Cardiac muscle cell (in vitro differentiated cells and primary cell): ENCODE measurements at regions not wholly inside any gene's neighbourhood (a gene's known extent, or its start where the extent isn't known, plus 50 kb on each side); places are given as distances from the start of the nearest gene placed in this dataset.

Source experiments
- DNase-seq, 2 donors: peaks; one replicate each; pipeline versions ENCODE4 v3.0.0 to v3.0.0-alpha.2; 2010 to 2017; ENCODE audit warnings: low read depth in 1 of 2, low spot score in 1 of 2
- H3K27ac ChIP-seq: fragments of 200-600 bp; sonication (generic); 2 replicates; pipeline ENCODE4 v1.5.1; 2016
- H3K27me3 ChIP-seq: fragments of 200-600 bp; sonication (generic); 2 replicates; pipeline ENCODE4 v1.6.0; 2016; ENCODE audit warnings: control low read depth
- H3K36me3 ChIP-seq: fragments of 200-600 bp; sonication (generic); 2 replicates; pipeline ENCODE4 v1.5.1; 2016; ENCODE audit warnings: control low read depth
- H3K4me1 ChIP-seq: fragments of 200-600 bp; sonication (generic); 2 replicates; pipeline ENCODE4 v1.8.1; 2017; ENCODE audit warnings: low read depth, mild to moderate bottlenecking, mixed run types
- H3K4me3 ChIP-seq: fragments of 200-600 bp; sonication (generic); 2 replicates; pipeline ENCODE4 v1.5.1; 2016; ENCODE audit warnings: mild to moderate bottlenecking
- H3K9me3 ChIP-seq: fragments of 200-600 bp; sonication (generic); 2 replicates; pipeline ENCODE4 v1.5.1; 2017; ENCODE audit warnings: low read depth, mild to moderate bottlenecking, control low read depth
- TF ChIP-seq, protein P1 (sequence below): IDR thresholded peaks from 2 replicates; pipeline ENCODE4 v1.5.1; 2012; ENCODE audit warnings: low read depth, mild to moderate bottlenecking, low read length

DNA sequence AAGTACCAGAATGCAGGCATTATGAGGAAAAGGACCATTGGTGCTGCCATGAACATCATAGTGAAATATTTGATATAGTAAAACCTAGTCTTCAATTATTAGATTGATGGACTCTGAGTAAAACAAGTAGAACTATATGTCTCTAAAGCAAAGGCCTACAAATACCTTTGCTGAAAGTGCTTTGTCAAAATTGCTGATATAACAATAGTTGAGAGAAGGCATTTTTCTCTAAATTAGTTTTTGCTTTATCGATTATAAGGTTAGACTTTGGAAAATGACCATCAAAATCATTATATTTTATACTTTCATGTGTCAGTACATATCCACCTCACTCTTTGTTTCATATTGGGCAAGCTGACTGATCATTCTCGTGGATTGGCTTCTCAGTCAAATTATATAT is 836.0 kb upstream of the FBXO33 start:
- H3K4me1 ChIP-seq = no peaks in the 10 kb centered on the region
- no peak overlapping the region for H3K27ac ChIP-seq
- no peak overlapping the region for H3K4me3 ChIP-seq
- DNase-seq = no peak
- no peaks in the 10 kb centered on the region for H3K27me3 ChIP-seq
- no peaks in the 10 kb centered on the region for H3K9me3 ChIP-seq
- no peaks in the 10 kb centered on the region for H3K36me3 ChIP-seq
- TF ChIP-seq, protein P1, sequence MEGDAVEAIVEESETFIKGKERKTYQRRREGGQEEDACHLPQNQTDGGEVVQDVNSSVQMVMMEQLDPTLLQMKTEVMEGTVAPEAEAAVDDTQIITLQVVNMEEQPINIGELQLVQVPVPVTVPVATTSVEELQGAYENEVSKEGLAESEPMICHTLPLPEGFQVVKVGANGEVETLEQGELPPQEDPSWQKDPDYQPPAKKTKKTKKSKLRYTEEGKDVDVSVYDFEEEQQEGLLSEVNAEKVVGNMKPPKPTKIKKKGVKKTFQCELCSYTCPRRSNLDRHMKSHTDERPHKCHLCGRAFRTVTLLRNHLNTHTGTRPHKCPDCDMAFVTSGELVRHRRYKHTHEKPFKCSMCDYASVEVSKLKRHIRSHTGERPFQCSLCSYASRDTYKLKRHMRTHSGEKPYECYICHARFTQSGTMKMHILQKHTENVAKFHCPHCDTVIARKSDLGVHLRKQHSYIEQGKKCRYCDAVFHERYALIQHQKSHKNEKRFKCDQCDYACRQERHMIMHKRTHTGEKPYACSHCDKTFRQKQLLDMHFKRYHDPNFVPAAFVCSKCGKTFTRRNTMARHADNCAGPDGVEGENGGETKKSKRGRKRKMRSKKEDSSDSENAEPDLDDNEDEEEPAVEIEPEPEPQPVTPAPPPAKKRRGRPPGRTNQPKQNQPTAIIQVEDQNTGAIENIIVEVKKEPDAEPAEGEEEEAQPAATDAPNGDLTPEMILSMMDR = no peak

- no peaks in the 10 kb centered on the region for H3K9me3 ChIP-seq
- no peaks in the 10 kb centered on the region for H3K36me3 ChIP-seq
- no peaks in the 10 kb centered on the region for H3K4me1 ChIP-seq
- H3K4me3 ChIP-seq = no peak overlapping the region
- H3K27me3 ChIP-seq = no peaks in the 10 kb centered on the region
- TF ChIP-seq, protein P1 = no peak
- no peak for DNase-seq
- no peak overlapping the region for H3K27ac ChIP-seq
Observed at GRCh38 chr14:40265096-40265495, 832.9 kb upstream of the FBXO33 start.

- TF ChIP-seq, protein P1 = no peak
- Histone ChIP-seq H3K27ac (no peak overlapping the region), H3K4me1 (no peaks in the 10 kb centered on the region), H3K4me3 (no peak overlapping the region), H3K36me3 (no peaks in the 10 kb centered on the region), H3K9me3 (no peaks in the 10 kb centered on the region), H3K27me3 (no peaks in the 10 kb centered on the region)
- DNase-seq = no peak
Observed at GRCh38 chr14:40252817-40253447, 820.7 kb upstream of the FBXO33 start.

GRCh38 chr14:40248671-40249070 is 816.4 kb upstream of the FBXO33 start:
- no peak overlapping the region for H3K4me3 ChIP-seq
- no peaks in the 10 kb centered on the region for H3K4me1 ChIP-seq
- no peaks in the 10 kb centered on the region for H3K36me3 ChIP-seq
- H3K9me3 ChIP-seq = no peaks in the 10 kb centered on the region
- H3K27me3 ChIP-seq = no peaks in the 10 kb centered on the region
- DNase-seq = no peak
- TF ChIP-seq, protein P1 = no peak
- H3K27ac ChIP-seq = no peak overlapping the region

- no peaks in the 10 kb centered on the region for H3K27me3 ChIP-seq
- no peaks in the 10 kb centered on the region for H3K4me1 ChIP-seq
- no peak for DNase-seq
- H3K27ac ChIP-seq = no peak overlapping the region
- no peaks in the 10 kb centered on the region for H3K36me3 ChIP-seq
- H3K9me3 ChIP-seq = no peaks in the 10 kb centered on the region
- H3K4me3 ChIP-seq = no peak overlapping the region
- TF ChIP-seq, protein P1 = no peak
Observed at GRCh38 chr14:40240245-40240859, 808.1 kb upstream of the FBXO33 start.
